K562 (cell line): ENCODE measurements at regions not wholly inside any gene's neighbourhood (a gene's known extent, or its start where the extent isn't known, plus 50 kb on each side); places are given as distances from the start of the nearest gene placed in this dataset.

Experiments used
- ATAC-seq: fragments of 200-7000 bp; cut with Tn5 transposase; 3 replicates; pipeline ENCODE4 v1.9.1; 2020; ENCODE audit warnings: moderate library complexity
- BruUV-seq: library from RNA; stranded (reverse); fragments of 400-500 nt; replicated peaks from 2 replicates; lab custom pipeline; 2021; lab: Mats Ljungman, UMichigan
- CTCF ChIA-PET: fragments of 300-600 bp; formaldehyde crosslinking; extraction: SDS; loops from one replicate; lab custom pipeline; 2021; ENCODE audit warnings: low intra/inter-chr PET ratio; lab: Yijun Ruan, JAX
- POLR2A ChIA-PET: fragments of 300-600, 350-650 bp; sonication (Branson Sonifier 250); formaldehyde crosslinking; extraction: SDS; loops from one replicate; lab custom pipeline; 2021; ENCODE audit warnings: antibody characterized with exemption, inconsistent platforms; lab: Yijun Ruan, JAX
- DNase-seq, 4 experiments: peaks; one replicate each; pipeline versions ENCODE4 v3.0.0 to v3.0.0-alpha.2; 2011 to 2018; ENCODE audit warnings: low spot score in 3 of 4, mixed read lengths in 3 of 4; ENCODE audit errors: extremely low read depth in 1 of 4
- FAIRE-seq: peaks from 2 replicates; lab custom pipeline; 2011; peaks lifted over from hg19 to GRCh38; lab: Jason Lieb, UNC
- H2AFZ ChIP-seq: 2 replicates; pipeline ENCODE4 v1.6.0; 2011; ENCODE audit warnings: low read depth, low read length, control low read depth, inconsistent platforms
- H3K27ac ChIP-seq: fragments of 200-600 bp; 3 replicates; pipeline ENCODE4 v1.8.0; 2011; ENCODE audit warnings: low read depth, mild to moderate bottlenecking, control low read depth, inconsistent platforms, low read length, moderate library complexity, mixed read lengths; ENCODE audit errors: extremely low read depth
- H3K27me3 ChIP-seq, 2 experiments: fragments of 300-600 bp in 1 of 2; 2 replicates in 1 of 2; 3 replicates in 1 of 2; pipeline versions ENCODE4 v1.6.0 to v1.8.0; 2011; ENCODE audit warnings: inconsistent platforms in 2 of 2, low read length in 2 of 2, mild to moderate bottlenecking in 1 of 2, mixed read lengths in 1 of 2, moderate library complexity in 1 of 2; ENCODE audit not compliant: control insufficient read depth in 2 of 2, insufficient read depth in 2 of 2
- H3K36me3 ChIP-seq: fragments of 300-600 bp; 3 replicates; pipeline ENCODE4 v1.8.0; 2011; ENCODE audit warnings: mild to moderate bottlenecking, low read length, inconsistent platforms; ENCODE audit not compliant: control insufficient read depth, insufficient read depth
- H3K4me1 ChIP-seq, 2 experiments: fragments of 200-600 bp in 1 of 2; replicated peaks in 1 of 2; 2 replicates in 1 of 2; 3 replicates in 1 of 2; pipeline versions ENCODE4 v1.5.1 to v1.8.0; 2011; ENCODE audit warnings: inconsistent platforms in 2 of 2, low read length in 2 of 2, mild to moderate bottlenecking in 1 of 2, mixed read lengths in 1 of 2, moderate library complexity in 1 of 2; ENCODE audit not compliant: control insufficient read depth in 2 of 2, insufficient read depth in 2 of 2
- H3K4me2 ChIP-seq: 2 replicates; pipeline ENCODE4 v1.6.1; 2011; ENCODE audit warnings: low read length, control low read depth, inconsistent platforms, mixed read lengths; ENCODE audit not compliant: insufficient read depth
- H3K4me3 ChIP-seq: fragments of 200-600 bp; sonication (generic), shearing (Covaris generic); 2 replicates; pipeline ENCODE4 v1.5.1; 2016; ENCODE audit warnings: control low read depth, inconsistent platforms
- H3K79me2 ChIP-seq: fragments of 200-600 bp; 3 replicates; pipeline ENCODE4 v1.8.0; 2011; ENCODE audit warnings: low read length, inconsistent platforms; ENCODE audit not compliant: control insufficient read depth, insufficient read depth
- H3K9ac ChIP-seq, 2 experiments: 2 replicates each; pipeline versions ENCODE4 v1.6.0 to v1.6.1; 2011; ENCODE audit warnings: low read depth in 2 of 2, low read length in 2 of 2, control low read depth in 1 of 2, inconsistent platforms in 1 of 2, mild to moderate bottlenecking in 1 of 2, mixed read lengths in 1 of 2; ENCODE audit not compliant: insufficient read depth in 1 of 2
- H3K9me1 ChIP-seq: one replicate; pipeline ENCODE4 v1.6.0; 2011; ENCODE audit warnings: inconsistent platforms, mild to moderate bottlenecking, low read length, moderate library complexity; ENCODE audit not compliant: control insufficient read depth, insufficient read depth
- H3K9me3 ChIP-seq: replicated peaks from 2 replicates; pipeline ENCODE4 v1.5.1; 2011; ENCODE audit warnings: low read depth, low read length, inconsistent platforms; ENCODE audit not compliant: control insufficient read depth, insufficient read depth
- H4K20me1 ChIP-seq: replicated peaks from 2 replicates; pipeline ENCODE4 v1.6.1; 2011; ENCODE audit warnings: low read length, inconsistent platforms, mixed read lengths; ENCODE audit not compliant: control insufficient read depth, insufficient read depth
- BACH1 ChIP-seq: fragments of 200-800 bp; sonication (Bioruptor generic); IDR thresholded peaks from 2 replicates; pipeline ENCODE4 v1.6.1; 2016; ENCODE audit warnings: missing genetic modification characterization, missing compliant biosample characterization
- EHMT2 ChIP-seq: fragments of 450-650 bp; IDR thresholded peaks from 2 replicates; pipeline ENCODE4 v1.6.1; 2018; ENCODE audit warnings: antibody characterized with exemption
- HOXB6 ChIP-seq: fragments of 250-450 bp; sonication (Bioruptor Pico); IDR thresholded peaks from 2 replicates; pipeline ENCODE4 v1.5.1; 2022; ENCODE audit warnings: mild to moderate bottlenecking, borderline replicate concordance
- KHSRP ChIP-seq: fragments of 450-650 bp; IDR thresholded peaks from 2 replicates; pipeline ENCODE4 v1.6.1; 2017
- MAZ ChIP-seq, 2 experiments: fragments of 450-650 bp in 1 of 2; sonication (generic) in 1 of 2; formaldehyde crosslinking; IDR thresholded peaks in 1 of 2; conservative IDR thresholded peaks in 1 of 2; 2 replicates each; pipeline versions ENCODE4 v1.4.0 to v1.5.0; 2020; ENCODE audit warnings: mild to moderate bottlenecking in 1 of 2, missing genetic modification reagents in 1 of 2
- PREB ChIP-seq: sonication (generic); formaldehyde crosslinking; IDR thresholded peaks from 2 replicates; pipeline ENCODE4 v1.8.1; 2023; ENCODE audit warnings: mild to moderate bottlenecking, missing genetic modification reagents
- TFAP4 ChIP-seq: sonication (generic); formaldehyde crosslinking; IDR thresholded peaks from 2 replicates; pipeline ENCODE4 v1.8.0; 2022; ENCODE audit warnings: missing genetic modification reagents, mild to moderate bottlenecking, moderate library complexity, borderline replicate concordance
- TFE3 ChIP-seq: fragments of 450-650 bp; formaldehyde crosslinking; IDR thresholded peaks from 2 replicates; pipeline ENCODE4 v1.4.0; 2020; ENCODE audit warnings: mild to moderate bottlenecking, mixed read lengths
- TOE1 ChIP-seq, 2 experiments: fragments of 450-650 bp in 1 of 2; sonication (generic) in 1 of 2; formaldehyde crosslinking in 1 of 2; IDR thresholded peaks; 2 replicates each; pipeline versions ENCODE4 v1.7.1 to v1.8.0; 2016 to 2022; ENCODE audit warnings: borderline replicate concordance in 2 of 2, mild to moderate bottlenecking in 2 of 2, antibody characterized with exemption in 1 of 2, inconsistent platforms in 1 of 2, low read depth in 1 of 2, missing genetic modification reagents in 1 of 2, moderate library complexity in 1 of 2
- TRIM24 ChIP-seq, 2 experiments: fragments of 450-650 bp; IDR thresholded peaks; 2 replicates each; pipeline ENCODE4 v1.6.1; 2016
- ZNF324 ChIP-seq: fragments of 250-450 bp; sonication (Bioruptor Pico); IDR thresholded peaks from 2 replicates; pipeline ENCODE4 v1.4.0; 2020; ENCODE audit warnings: mild to moderate bottlenecking
- ZNF354B ChIP-seq: fragments of 250-450 bp; sonication (Bioruptor Pico); IDR thresholded peaks from 2 replicates; pipeline ENCODE4 v1.4.0; 2020
- WGBS: fragments of 100-300 bp; shearing (Covaris generic); methylation state at CpG from one replicate; pipeline ENCODE4 v1.1.6; 2016; ENCODE audit warnings: low coverage, mixed read lengths; ENCODE audit not compliant: insufficient coverage; ENCODE audit errors: missing lambda C conversion rate; 5-methylcytosine and 5-hydroxymethylcytosine counted together
- in situ Hi-C: fragments of 300-500 bp; cut with MboI; formaldehyde crosslinking; loops from 4 replicates; pipeline ENCODE4 v1.15.0; 2018; ENCODE audit warnings: inconsistent platforms, mixed read lengths
- intact Hi-C: fragments of 100-400 bp; cut with micrococcal nuclease; formaldehyde crosslinking; loops from 2 replicates; pipeline ENCODE4 v1.14.2; 2022

GRCh38 chr7:101723835-101724234, 93.6 kb upstream of the CUX1 start (continued):
- TF ChIP-seq TFE3 (CRISPR knock-in tag), result peak; percentile 80
- 0 out of 2 replicates have a peak, but pooled peaks have one; percentile 79 for TF ChIP-seq PREB (CRISPR knock-in tag)
- peak; percentile 44 to 63; a peak in 3 of 4 replicates for TF ChIP-seq TRIM24 (IDR thresholded peaks at IDR 0.05)
- TF ChIP-seq TOE1 (IDR thresholded peaks at IDR 0.05; ENCODE audit: borderline replicate concordance), result peak; percentile 74; the same call in 1 of the 2 replicates
- TF ChIP-seq TOE1 (CRISPR knock-in tag; IDR thresholded peaks at IDR 0.05; ENCODE audit: borderline replicate concordance, low read depth), result no peak

- DNase-seq (no peak), ATAC-seq (no peak), FAIRE-seq (no peak)
- CTCF ChIA-PET, result no interaction called here
- TF ChIP-seq EHMT2 (no peak), MAZ (CRISPR knock-in tag; conservative IDR thresholded peaks at IDR 0.05 in 1 of 2, IDR thresholded peaks at IDR 0.05 in 1 of 2) (no peak), BACH1 (no peak), TFAP4 (CRISPR knock-in tag) (no peak), KHSRP (no peak), ZNF354B (CRISPR knock-in tag) (no peak), ZNF324 (CRISPR knock-in tag) (no peak), HOXB6 (CRISPR knock-in tag) (no peak)
- no peaks in the 10 kb centered on the region for H3K9me3 ChIP-seq
- H3K4me1 ChIP-seq, result peaks cover 19 to 22% of the 10 kb centered on the region in 2 experiments
- no peaks in the 10 kb centered on the region for H3K36me3 ChIP-seq
- H3K4me3 ChIP-seq, result no peak overlapping the region
- no peak overlapping the region for H3K4me2 ChIP-seq
- no peaks in the 10 kb centered on the region for H3K79me2 ChIP-seq
- in situ Hi-C loops (no loop called here), intact Hi-C loops (no loop called here)
- POLR2A ChIA-PET, result no interaction called here
- H3K9me1 ChIP-seq, result no peaks in the 10 kb centered on the region
- no peak overlapping the region for H3K27ac ChIP-seq
- 29% methylated on average over 9 of the region's 9 CpGs for WGBS
- peaks cover 6 to 45% of the 10 kb centered on the region in 2 experiments; a peak in 4 of 5 replicates for H3K27me3 ChIP-seq
- H2AFZ ChIP-seq, result no peak overlapping the region
- no TSS peak for BruUV-seq
- H4K20me1 ChIP-seq, result no peaks in the 10 kb centered on the region
- H3K9ac ChIP-seq, result no peak overlapping the region
Measured at GRCh38 chr7:101724957-101725356, 92.5 kb upstream of the CUX1 start.
